22Rv1 (cell line): ENCODE measurements at regions not wholly inside any gene's neighbourhood (a gene's known extent, or its start where the extent isn't known, plus 50 kb on each side); places are given as distances from the start of the nearest gene placed in this dataset.

ENCODE experiments used
- H3K27ac ChIP-seq: fragments of 450-650 bp; 2 replicates; pipeline ENCODE4 v1.5.1; 2017
- CTCF ChIP-seq: fragments of 450-650 bp; IDR thresholded peaks from 2 replicates; pipeline ENCODE4 v1.5.1; 2017; ENCODE audit warnings: mild to moderate bottlenecking
- ZFX ChIP-seq: fragments of 450-650 bp; IDR thresholded peaks from 2 replicates; pipeline ENCODE4 v1.6.1; 2017; ENCODE audit warnings: antibody characterized with exemption, borderline replicate concordance

- no peak overlapping the region for H3K27ac ChIP-seq
- TF ChIP-seq ZFX: no peak
- TF ChIP-seq CTCF: no peak
These were observed 352.6 kb downstream of the DDX10 start for GRCh38 chr11:109017489-109017888.

GRCh38 chr11:109018639-109019038 is 353.8 kb downstream of the DDX10 start:
- no peak for TF ChIP-seq ZFX
- no peak for TF ChIP-seq CTCF
- H3K27ac ChIP-seq: no peak overlapping the region

GRCh38 chr11:109019342-109019936 is 354.6 kb downstream of the DDX10 start:
- H3K27ac ChIP-seq: no peak overlapping the region

GRCh38 chr11:109023036-109023435 is 358.2 kb downstream of the DDX10 start:
- no peak overlapping the region for H3K27ac ChIP-seq
- no peak for TF ChIP-seq ZFX
- TF ChIP-seq CTCF: no peak

More at GRCh38 chr11:109019342-109019936, 354.6 kb downstream of the DDX10 start:
- TF ChIP-seq ZFX (no peak), CTCF (no peak)

GRCh38 chr11:109026891-109027489 is 362.1 kb downstream of the DDX10 start:
- no peak overlapping the region for H3K27ac ChIP-seq
- TF ChIP-seq CTCF (no peak), ZFX (no peak)

- TF ChIP-seq ZFX: no peak
- TF ChIP-seq CTCF: no peak
- H3K27ac ChIP-seq: no peak overlapping the region
These were observed 363.0 kb downstream of the DDX10 start for GRCh38 chr11:109027851-109028250.

- no peak overlapping the region for H3K27ac ChIP-seq
- no peak for TF ChIP-seq CTCF
- no peak for TF ChIP-seq ZFX
These were observed 365.1 kb downstream of the DDX10 start for GRCh38 chr11:109029927-109030326.
